ENCODE measurements at regions not wholly inside any gene's neighbourhood (a gene's known extent, or its start where the extent isn't known, plus 50 kb on each side); places are given as distances from the start of the nearest gene placed in this dataset.

DNA sequence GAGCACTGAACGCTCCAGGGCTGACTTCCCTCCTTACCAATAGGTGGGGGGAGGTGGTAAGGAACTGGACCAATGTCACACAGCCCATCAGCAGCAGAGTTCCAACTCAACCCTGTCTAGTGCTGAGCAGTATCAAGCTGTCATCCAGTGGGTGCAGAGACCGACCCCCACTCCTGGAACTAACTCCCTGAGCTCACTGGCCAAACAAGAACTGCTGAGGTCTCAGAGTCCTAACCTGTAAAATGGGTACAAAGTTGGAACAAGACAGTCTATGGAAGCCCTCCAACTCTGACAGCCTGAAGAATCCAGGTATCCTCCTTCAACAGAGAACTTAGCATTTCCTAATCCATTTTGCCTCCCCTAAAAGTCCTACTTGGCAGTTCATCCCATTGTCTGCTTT is 91.1 kb upstream of the CLMN start:
- Histone ChIP-seq H3K9me3 (ENCODE audit: control insufficient read depth in 1 of 2, insufficient read depth in 1 of 2, low read depth in 1 of 2, low read length in 2 of 2) (no peaks in the 10 kb centered on the region), H3K4me1 (ENCODE audit: control insufficient read depth in 1 of 2, insufficient read depth in 2 of 2, low read length in 2 of 2) (peaks cover 0 to 5% of the 10 kb centered on the region in 2 experiments; a peak in 2 of 4 replicates), H4K20me1 (ENCODE audit: insufficient read depth) (no peaks in the 10 kb centered on the region), H2AFZ (ENCODE audit: low read depth, low read length, poor library complexity, severe bottlenecking) (no peak overlapping the region), H3K4me2 (ENCODE audit: low read length) (no peak overlapping the region), H3K36me3 (ENCODE audit: control insufficient read depth in 1 of 2, insufficient read depth in 2 of 2, low read length in 2 of 2) (no peaks in the 10 kb centered on the region), H3K4me3 (replicated peaks in 1 of 2; ENCODE audit: low read depth in 1 of 2, low read length in 2 of 2) (no peak overlapping the region), H3K27ac (ENCODE audit: low read depth, low read length) (no peak overlapping the region), H3K9me2 (ENCODE audit: insufficient read depth) (no peaks in the 10 kb centered on the region), H3K9ac (ENCODE audit: low read length) (no peak overlapping the region), H3K79me2 (ENCODE audit: insufficient read depth, low read length) (no peaks in the 10 kb centered on the region), H3K27me3 (ENCODE audit: insufficient read depth, low read length) (peaks cover 19% of the 10 kb centered on the region; the same call in 1 of the 2 replicates)
- no TSS peak for BruUV-seq (replicated peaks)
- DNase-seq (ENCODE audit: low read depth, low spot score) (no peak), ATAC-seq (no peak)
- CTCF ChIA-PET: no interaction called here
- POLR2A ChIA-PET: no interaction called here
- intact Hi-C loops (cut with micrococcal nuclease): no loop called here
- RAD21 ChIA-PET (ENCODE audit: low non-redundant PET in 1 of 2, low total read pairs in 2 of 2, uncharacterized antibody in 2 of 2, unreplicated experiment in 2 of 2): no interaction called here
- no peak for TF ChIP-seq ZFX (IDR thresholded peaks at IDR 0.05)
- TF ChIP-seq SP1 (IDR thresholded peaks at IDR 0.05; ENCODE audit: low read depth): no peak
- TF ChIP-seq SRF (IDR thresholded peaks at IDR 0.05; ENCODE audit: low read depth): no peak
- no peak for TF ChIP-seq POLR2A (IDR thresholded peaks at IDR 0.05; ENCODE audit: borderline replicate concordance, extremely low read depth, insufficient read depth, insufficient read length)

DNA sequence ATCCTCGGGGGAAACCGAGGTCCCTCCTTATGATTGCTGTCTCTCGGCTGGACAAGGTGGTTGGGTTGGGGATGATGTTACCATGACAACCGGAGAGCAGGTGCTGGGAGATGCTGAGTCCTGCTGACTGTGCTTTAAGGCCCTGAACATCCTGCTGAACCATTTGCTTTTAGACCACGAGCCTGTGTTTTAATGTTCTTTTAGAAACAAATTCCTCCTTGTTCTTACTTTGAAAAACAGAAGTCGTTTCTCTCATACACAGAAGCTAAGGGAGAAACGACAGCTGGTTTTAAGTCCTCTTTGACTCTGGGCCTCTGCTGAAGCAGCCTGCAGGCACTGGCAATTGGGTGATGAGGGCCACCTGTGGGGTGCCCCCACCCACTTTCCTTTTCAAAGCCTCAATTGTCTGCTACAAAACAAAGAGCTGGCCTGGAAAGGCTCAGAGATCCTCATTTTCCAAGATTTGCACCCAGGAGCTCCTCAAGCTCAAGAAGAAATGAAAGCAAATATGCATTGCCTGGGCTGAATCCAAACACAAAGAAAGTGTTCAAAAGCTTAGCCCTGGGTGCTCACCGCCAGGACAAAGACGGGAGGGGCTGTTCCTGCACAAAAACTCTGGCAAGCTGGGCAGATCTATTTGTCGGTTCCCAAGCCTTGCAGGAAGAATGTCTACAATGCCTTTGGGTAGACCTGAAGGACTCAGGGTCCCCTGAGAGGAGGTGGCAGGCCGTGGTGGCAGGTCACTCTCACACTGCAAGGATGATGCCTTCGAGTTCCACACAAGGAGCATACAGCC is 90.0 kb upstream of the CLMN start:
- ChIA-PET POLR2A (no interaction called here), RAD21 (ENCODE audit: low non-redundant PET in 1 of 2, low total read pairs in 2 of 2, uncharacterized antibody in 2 of 2, unreplicated experiment in 2 of 2) (no interaction called here), CTCF (no interaction called here)
- Histone ChIP-seq H3K4me3 (replicated peaks in 1 of 2; ENCODE audit: low read depth in 1 of 2, low read length in 2 of 2) (no peak overlapping the region), H2AFZ (ENCODE audit: low read depth, low read length, poor library complexity, severe bottlenecking) (no peak overlapping the region), H3K4me1 (ENCODE audit: control insufficient read depth in 1 of 2, insufficient read depth in 2 of 2, low read length in 2 of 2) (peaks cover 0 to 5% of the 10 kb centered on the region in 2 experiments; a peak in 2 of 4 replicates), H3K27me3 (ENCODE audit: insufficient read depth, low read length) (peaks cover 19% of the 10 kb centered on the region; the same call in 1 of the 2 replicates), H3K27ac (ENCODE audit: low read depth, low read length) (no peak overlapping the region), H3K36me3 (ENCODE audit: control insufficient read depth in 1 of 2, insufficient read depth in 2 of 2, low read length in 2 of 2) (no peaks in the 10 kb centered on the region), H3K9me3 (ENCODE audit: control insufficient read depth in 1 of 2, insufficient read depth in 1 of 2, low read depth in 1 of 2, low read length in 2 of 2) (no peaks in the 10 kb centered on the region), H3K9me2 (ENCODE audit: insufficient read depth) (no peaks in the 10 kb centered on the region), H3K79me2 (ENCODE audit: insufficient read depth, low read length) (no peaks in the 10 kb centered on the region), H3K4me2 (ENCODE audit: low read length) (no peak overlapping the region), H3K9ac (ENCODE audit: low read length) (no peak overlapping the region), H4K20me1 (ENCODE audit: insufficient read depth) (no peaks in the 10 kb centered on the region)
- no TSS peak for BruUV-seq (replicated peaks)
- ATAC-seq: no peak
- intact Hi-C loops (cut with micrococcal nuclease): no loop called here
- no peak for DNase-seq (ENCODE audit: low read depth, low spot score)
- TF ChIP-seq SP1 (IDR thresholded peaks at IDR 0.05; ENCODE audit: low read depth) (no peak), FOSL1 (IDR thresholded peaks at IDR 0.05; ENCODE audit: low read depth) (no peak), EGR1 (IDR thresholded peaks at IDR 0.05; ENCODE audit: low read depth) (no peak), SRF (IDR thresholded peaks at IDR 0.05; ENCODE audit: low read depth) (no peak), SIN3A (IDR thresholded peaks at IDR 0.05; ENCODE audit: low read depth) (no peak), ZNF274 (IDR thresholded peaks at IDR 0.05; ENCODE audit: low read depth, low read length) (no peak), YY1 (IDR thresholded peaks at IDR 0.05; ENCODE audit: extremely low read depth, insufficient replicate concordance, low read depth, low read length) (no peak), ELF1 (IDR thresholded peaks at IDR 0.05; ENCODE audit: borderline replicate concordance, low read depth) (no peak), CBX3 (IDR thresholded peaks at IDR 0.05; ENCODE audit: low read depth) (no peak), CEBPB (IDR thresholded peaks at IDR 0.05; ENCODE audit: low read depth) (no peak)
- TF ChIP-seq, protein P1, sequence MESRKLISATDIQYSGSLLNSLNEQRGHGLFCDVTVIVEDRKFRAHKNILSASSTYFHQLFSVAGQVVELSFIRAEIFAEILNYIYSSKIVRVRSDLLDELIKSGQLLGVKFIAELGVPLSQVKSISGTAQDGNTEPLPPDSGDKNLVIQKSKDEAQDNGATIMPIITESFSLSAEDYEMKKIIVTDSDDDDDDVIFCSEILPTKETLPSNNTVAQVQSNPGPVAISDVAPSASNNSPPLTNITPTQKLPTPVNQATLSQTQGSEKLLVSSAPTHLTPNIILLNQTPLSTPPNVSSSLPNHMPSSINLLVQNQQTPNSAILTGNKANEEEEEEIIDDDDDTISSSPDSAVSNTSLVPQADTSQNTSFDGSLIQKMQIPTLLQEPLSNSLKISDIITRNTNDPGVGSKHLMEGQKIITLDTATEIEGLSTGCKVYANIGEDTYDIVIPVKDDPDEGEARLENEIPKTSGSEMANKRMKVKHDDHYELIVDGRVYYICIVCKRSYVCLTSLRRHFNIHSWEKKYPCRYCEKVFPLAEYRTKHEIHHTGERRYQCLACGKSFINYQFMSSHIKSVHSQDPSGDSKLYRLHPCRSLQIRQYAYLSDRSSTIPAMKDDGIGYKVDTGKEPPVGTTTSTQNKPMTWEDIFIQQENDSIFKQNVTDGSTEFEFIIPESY (IDR thresholded peaks at IDR 0.05; ENCODE audit: extremely low read depth, insufficient replicate concordance, low read length): no peak
- TF ChIP-seq, protein P2, sequence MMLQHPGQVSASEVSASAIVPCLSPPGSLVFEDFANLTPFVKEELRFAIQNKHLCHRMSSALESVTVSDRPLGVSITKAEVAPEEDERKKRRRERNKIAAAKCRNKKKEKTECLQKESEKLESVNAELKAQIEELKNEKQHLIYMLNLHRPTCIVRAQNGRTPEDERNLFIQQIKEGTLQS (IDR thresholded peaks at IDR 0.05): no peak
- TF ChIP-seq, protein P3, sequence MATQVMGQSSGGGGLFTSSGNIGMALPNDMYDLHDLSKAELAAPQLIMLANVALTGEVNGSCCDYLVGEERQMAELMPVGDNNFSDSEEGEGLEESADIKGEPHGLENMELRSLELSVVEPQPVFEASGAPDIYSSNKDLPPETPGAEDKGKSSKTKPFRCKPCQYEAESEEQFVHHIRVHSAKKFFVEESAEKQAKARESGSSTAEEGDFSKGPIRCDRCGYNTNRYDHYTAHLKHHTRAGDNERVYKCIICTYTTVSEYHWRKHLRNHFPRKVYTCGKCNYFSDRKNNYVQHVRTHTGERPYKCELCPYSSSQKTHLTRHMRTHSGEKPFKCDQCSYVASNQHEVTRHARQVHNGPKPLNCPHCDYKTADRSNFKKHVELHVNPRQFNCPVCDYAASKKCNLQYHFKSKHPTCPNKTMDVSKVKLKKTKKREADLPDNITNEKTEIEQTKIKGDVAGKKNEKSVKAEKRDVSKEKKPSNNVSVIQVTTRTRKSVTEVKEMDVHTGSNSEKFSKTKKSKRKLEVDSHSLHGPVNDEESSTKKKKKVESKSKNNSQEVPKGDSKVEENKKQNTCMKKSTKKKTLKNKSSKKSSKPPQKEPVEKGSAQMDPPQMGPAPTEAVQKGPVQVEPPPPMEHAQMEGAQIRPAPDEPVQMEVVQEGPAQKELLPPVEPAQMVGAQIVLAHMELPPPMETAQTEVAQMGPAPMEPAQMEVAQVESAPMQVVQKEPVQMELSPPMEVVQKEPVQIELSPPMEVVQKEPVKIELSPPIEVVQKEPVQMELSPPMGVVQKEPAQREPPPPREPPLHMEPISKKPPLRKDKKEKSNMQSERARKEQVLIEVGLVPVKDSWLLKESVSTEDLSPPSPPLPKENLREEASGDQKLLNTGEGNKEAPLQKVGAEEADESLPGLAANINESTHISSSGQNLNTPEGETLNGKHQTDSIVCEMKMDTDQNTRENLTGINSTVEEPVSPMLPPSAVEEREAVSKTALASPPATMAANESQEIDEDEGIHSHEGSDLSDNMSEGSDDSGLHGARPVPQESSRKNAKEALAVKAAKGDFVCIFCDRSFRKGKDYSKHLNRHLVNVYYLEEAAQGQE (IDR thresholded peaks at IDR 0.05; ENCODE audit: low read depth): no peak

All from HCT116 (cell line).